SK-N-SH (cell line): ENCODE measurements at regions not wholly inside any gene's neighbourhood (a gene's known extent, or its start where the extent isn't known, plus 50 kb on each side); places are given as distances from the start of the nearest gene placed in this dataset.

Experiments
- CTCF ChIP-seq: fragments of 200-600 bp; sonication (generic); IDR thresholded peaks from 2 replicates; pipeline ENCODE4 v1.6.1; 2017; ENCODE audit warnings: antibody characterized with exemption, mild to moderate bottlenecking, moderate library complexity
- GABPA ChIP-seq: IDR thresholded peaks from 2 replicates; pipeline ENCODE4 v1.4.0; 2012; ENCODE audit warnings: low read depth, mild to moderate bottlenecking
- POLR2AphosphoS5 ChIP-seq: IDR thresholded peaks from 2 replicates; pipeline ENCODE4 v1.6.1; 2012; ENCODE audit warnings: low read depth, low read length
- SIN3A ChIP-seq: IDR thresholded peaks from 2 replicates; pipeline ENCODE4 v1.6.1; 2012; ENCODE audit warnings: low read depth, mild to moderate bottlenecking, low read length, moderate library complexity, borderline replicate concordance

- TF ChIP-seq SIN3A (no peak), GABPA (no peak), CTCF (no peak), POLR2AphosphoS5 (no peak)
These were observed 610.5 kb downstream of the TFAP2B start for GRCh38 chr6:51429017-51429712.
